Activated naive CD8-positive, alpha-beta T cell (primary cell): ENCODE measurements at regions not wholly inside any gene's neighbourhood (a gene's known extent, or its start where the extent isn't known, plus 50 kb on each side); places are given as distances from the start of the nearest gene placed in this dataset.

Source experiments
- H3K27ac Mint-ChIP-seq: one replicate; pipeline ENCODE4 v1.8.0; 2021; ENCODE audit warnings: mixed read lengths
- H3K27me3 Mint-ChIP-seq: one replicate; pipeline ENCODE4 v1.8.0; 2021; ENCODE audit warnings: mixed read lengths
- H3K36me3 Mint-ChIP-seq: one replicate; pipeline ENCODE4 v1.8.0; 2021; ENCODE audit warnings: mixed read lengths
- H3K4me1 Mint-ChIP-seq: one replicate; pipeline ENCODE4 v1.8.0; 2021; ENCODE audit warnings: low read depth, mixed read lengths
- H3K4me3 Mint-ChIP-seq: one replicate; pipeline ENCODE4 v1.8.0; 2021; ENCODE audit warnings: mild to moderate bottlenecking, mixed read lengths
- H3K9me3 Mint-ChIP-seq: one replicate; pipeline ENCODE4 v1.8.0; 2021; ENCODE audit warnings: low read depth, mixed read lengths

GRCh38 chr6:170165471-170166117, 125.3 kb downstream of the DLL1 start:
- no peaks in the 10 kb centered on the region for H3K27me3 Mint-ChIP-seq
- no peaks in the 10 kb centered on the region for H3K9me3 Mint-ChIP-seq
- H3K4me1 Mint-ChIP-seq = peaks cover 2% of the 10 kb centered on the region
- H3K36me3 Mint-ChIP-seq = no peaks in the 10 kb centered on the region
- no peak overlapping the region for H3K4me3 Mint-ChIP-seq
- no peak overlapping the region for H3K27ac Mint-ChIP-seq

- no peaks in the 10 kb centered on the region for H3K36me3 Mint-ChIP-seq
- no peaks in the 10 kb centered on the region for H3K9me3 Mint-ChIP-seq
- peaks cover 2% of the 10 kb centered on the region for H3K4me1 Mint-ChIP-seq
- H3K4me3 Mint-ChIP-seq = no peak overlapping the region
- H3K27me3 Mint-ChIP-seq = no peaks in the 10 kb centered on the region
- H3K27ac Mint-ChIP-seq = no peak overlapping the region
Measured at GRCh38 chr6:170165085-170165470, 125.8 kb downstream of the DLL1 start.

- H3K27me3 Mint-ChIP-seq = no peaks in the 10 kb centered on the region
- no peaks in the 10 kb centered on the region for H3K9me3 Mint-ChIP-seq
- no peak overlapping the region for H3K27ac Mint-ChIP-seq
- no peaks in the 10 kb centered on the region for H3K36me3 Mint-ChIP-seq
- no peak overlapping the region for H3K4me3 Mint-ChIP-seq
- H3K4me1 Mint-ChIP-seq = peaks cover 2% of the 10 kb centered on the region
Measured at GRCh38 chr6:170164271-170164900, 126.5 kb downstream of the DLL1 start.

- Mint-ChIP-seq H3K27ac (no peak overlapping the region), H3K36me3 (no peaks in the 10 kb centered on the region), H3K9me3 (no peaks in the 10 kb centered on the region), H3K4me1 (peaks cover 2% of the 10 kb centered on the region), H3K4me3 (no peak overlapping the region), H3K27me3 (no peaks in the 10 kb centered on the region)
Measured at GRCh38 chr6:170163405-170164170, 127.3 kb downstream of the DLL1 start.

GRCh38 chr6:170162775-170163404, 128.0 kb downstream of the DLL1 start:
- Mint-ChIP-seq H3K4me3 (peak overlapping the region; percentile 37), H3K9me3 (no peaks in the 10 kb centered on the region), H3K27ac (no peak overlapping the region), H3K36me3 (no peaks in the 10 kb centered on the region), H3K27me3 (no peaks in the 10 kb centered on the region), H3K4me1 (peaks cover 2% of the 10 kb centered on the region)

- H3K36me3 Mint-ChIP-seq = no peaks in the 10 kb centered on the region
- H3K27ac Mint-ChIP-seq = no peak overlapping the region
- H3K27me3 Mint-ChIP-seq = no peaks in the 10 kb centered on the region
- no peaks in the 10 kb centered on the region for H3K9me3 Mint-ChIP-seq
- no peak overlapping the region for H3K4me3 Mint-ChIP-seq
- H3K4me1 Mint-ChIP-seq = peaks cover 2% of the 10 kb centered on the region
Measured at GRCh38 chr6:170162011-170162774, 128.7 kb downstream of the DLL1 start.

GRCh38 chr6:170160628-170161611, 130.0 kb downstream of the DLL1 start:
- no peaks in the 10 kb centered on the region for H3K36me3 Mint-ChIP-seq
- no peak overlapping the region for H3K27ac Mint-ChIP-seq
- no peaks in the 10 kb centered on the region for H3K9me3 Mint-ChIP-seq
- H3K27me3 Mint-ChIP-seq = no peaks in the 10 kb centered on the region
- no peak overlapping the region for H3K4me3 Mint-ChIP-seq
- H3K4me1 Mint-ChIP-seq = peaks cover 2% of the 10 kb centered on the region

- H3K4me3 Mint-ChIP-seq = no peak overlapping the region
- H3K27ac Mint-ChIP-seq = no peak overlapping the region
- no peaks in the 10 kb centered on the region for H3K9me3 Mint-ChIP-seq
- H3K27me3 Mint-ChIP-seq = no peaks in the 10 kb centered on the region
- H3K36me3 Mint-ChIP-seq = no peaks in the 10 kb centered on the region
- peaks cover 2% of the 10 kb centered on the region for H3K4me1 Mint-ChIP-seq
Measured at GRCh38 chr6:170160031-170160627, 130.7 kb downstream of the DLL1 start.

GRCh38 chr6:170159022-170159965, 131.6 kb downstream of the DLL1 start:
- Mint-ChIP-seq H3K36me3 (no peaks in the 10 kb centered on the region), H3K4me3 (no peak overlapping the region), H3K9me3 (no peaks in the 10 kb centered on the region), H3K27ac (no peak overlapping the region), H3K27me3 (no peaks in the 10 kb centered on the region), H3K4me1 (peaks cover 2% of the 10 kb centered on the region)

GRCh38 chr6:170158296-170159021, 132.4 kb downstream of the DLL1 start:
- no peak overlapping the region for H3K27ac Mint-ChIP-seq
- H3K4me1 Mint-ChIP-seq = peaks cover 4% of the 10 kb centered on the region
- no peaks in the 10 kb centered on the region for H3K36me3 Mint-ChIP-seq
- H3K4me3 Mint-ChIP-seq = no peak overlapping the region
- H3K9me3 Mint-ChIP-seq = no peaks in the 10 kb centered on the region
- no peaks in the 10 kb centered on the region for H3K27me3 Mint-ChIP-seq

GRCh38 chr6:170157567-170158218, 133.2 kb downstream of the DLL1 start:
- no peaks in the 10 kb centered on the region for H3K9me3 Mint-ChIP-seq
- H3K27ac Mint-ChIP-seq = no peak overlapping the region
- peaks cover 6% of the 10 kb centered on the region for H3K4me1 Mint-ChIP-seq
- H3K27me3 Mint-ChIP-seq = no peaks in the 10 kb centered on the region
- H3K4me3 Mint-ChIP-seq = no peak overlapping the region
- H3K36me3 Mint-ChIP-seq = no peaks in the 10 kb centered on the region
